SK-N-SH (cell line): ENCODE measurements at regions not wholly inside any gene's neighbourhood (a gene's known extent, or its start where the extent isn't known, plus 50 kb on each side); places are given as distances from the start of the nearest gene placed in this dataset.
A peak's percentile ranks its signal among the peaks of the same experiment; 100 is the strongest.

Experiments used
- CTCF ChIA-PET: fragments of 300-600, 350-600 bp; formaldehyde crosslinking; extraction: SDS; loops from one replicate; lab custom pipeline; 2021; lab: Yijun Ruan, JAX
- POLR2A ChIA-PET: fragments of 350-600 bp; sonication (Branson Sonifier 250); formaldehyde crosslinking; extraction: SDS; loops from one replicate; lab custom pipeline; 2020; ENCODE audit warnings: antibody characterized with exemption, inconsistent platforms; lab: Yijun Ruan, JAX
- DNase-seq: peaks from one replicate; pipeline ENCODE4 v3.0.0; 2012
- H2AFZ ChIP-seq: fragments of 200-600 bp; sonication (generic); 2 replicates; pipeline ENCODE4 v1.8.1; 2016; ENCODE audit warnings: antibody characterized with exemption, mild to moderate bottlenecking, low read depth
- H3F3A ChIP-seq: fragments of 200-600 bp; sonication (generic); replicated peaks from 2 replicates; pipeline ENCODE3; 2016; ENCODE audit warnings: antibody characterized with exemption, mild to moderate bottlenecking; ENCODE audit not compliant: insufficient read depth
- H3K27ac ChIP-seq, 2 experiments: fragments of 200-500 bp in 1 of 2; fragments of 200-600 bp in 1 of 2; sonication (Bioruptor generic) in 1 of 2; sonication (generic), shearing (Covaris generic) in 1 of 2; 2 replicates each; pipeline versions ENCODE4 v1.5.1 to v1.6.1; 2014 to 2016; ENCODE audit warnings: low read depth in 2 of 2, inconsistent platforms in 1 of 2, low read length in 1 of 2, mild to moderate bottlenecking in 1 of 2, mixed read lengths in 1 of 2
- H3K27me3 ChIP-seq: fragments of 200-600 bp; sonication (generic), shearing (Covaris generic); 2 replicates; pipeline ENCODE4 v1.6.1; 2016; ENCODE audit warnings: mixed run types; ENCODE audit not compliant: insufficient read depth
- H3K36me3 ChIP-seq, 2 experiments: fragments of 200-500 bp in 1 of 2; fragments of 200-600 bp in 1 of 2; sonication (Bioruptor generic) in 1 of 2; sonication (generic) in 1 of 2; replicated peaks in 1 of 2; 2 replicates each; pipeline versions ENCODE3 to v1.5.1; 2014 to 2016; ENCODE audit warnings: low read length in 1 of 2, mild to moderate bottlenecking in 1 of 2; ENCODE audit not compliant: insufficient read depth in 2 of 2, control insufficient read depth in 1 of 2
- H3K4me1 ChIP-seq, 2 experiments: fragments of 200-500 bp in 1 of 2; fragments of 200-600 bp in 1 of 2; sonication (Bioruptor generic) in 1 of 2; sonication (generic), shearing (Covaris generic) in 1 of 2; 2 replicates each; pipeline versions ENCODE4 v1.5.1 to v1.6.1; 2014 to 2016; ENCODE audit warnings: low read depth in 1 of 2, low read length in 1 of 2, mixed run types in 1 of 2; ENCODE audit not compliant: insufficient read depth in 2 of 2, control insufficient read depth in 1 of 2
- H3K4me2 ChIP-seq: fragments of 200-600 bp; sonication (generic), shearing (Covaris generic); 2 replicates; pipeline ENCODE4 v1.6.1; 2017; ENCODE audit warnings: mixed run types
- H3K4me3 ChIP-seq, 2 experiments: fragments of 200-500 bp in 1 of 2; fragments of 200-600 bp in 1 of 2; sonication (Bioruptor generic) in 1 of 2; sonication (generic), shearing (Covaris generic) in 1 of 2; 2 replicates each; pipeline versions ENCODE4 v1.5.1 to v1.8.1; 2014 to 2016; ENCODE audit warnings: low read depth in 2 of 2, inconsistent platforms in 1 of 2, low read length in 1 of 2, mild to moderate bottlenecking in 1 of 2, mixed read lengths in 1 of 2, moderate library complexity in 1 of 2
- H3K79me2 ChIP-seq: fragments of 200-600 bp; sonication (generic); 2 replicates; pipeline ENCODE4 v1.8.1; 2017; ENCODE audit warnings: mild to moderate bottlenecking; ENCODE audit not compliant: insufficient read depth
- H3K9ac ChIP-seq: fragments of 200-600 bp; sonication (generic); 2 replicates; pipeline ENCODE4 v1.6.1; 2017; ENCODE audit warnings: mixed run types
- H3K9me2 ChIP-seq: fragments of 200-600 bp; sonication (generic); 2 replicates; pipeline ENCODE4 v1.6.1; 2017; ENCODE audit warnings: mixed run types
- H3K9me3 ChIP-seq: fragments of 200-600 bp; sonication (generic); 2 replicates; pipeline ENCODE4 v1.6.1; 2017; ENCODE audit warnings: mixed run types, mild to moderate bottlenecking, moderate library complexity
- H4K20me1 ChIP-seq: fragments of 200-600 bp; sonication (generic); 2 replicates; pipeline ENCODE4 v1.6.1; 2017; ENCODE audit warnings: mild to moderate bottlenecking, mixed run types; ENCODE audit not compliant: insufficient read depth
- CHD2 ChIP-seq: fragments of 150-350 bp; IDR thresholded peaks from 2 replicates; pipeline ENCODE4 v1.6.1; 2018; ENCODE audit warnings: low read length; ENCODE audit not compliant: partially characterized antibody
- CTCF ChIP-seq: fragments of 200-600 bp; sonication (generic); IDR thresholded peaks from 2 replicates; pipeline ENCODE4 v1.6.1; 2017; ENCODE audit warnings: antibody characterized with exemption, mild to moderate bottlenecking, moderate library complexity
- FOXJ3 ChIP-seq: sonication (generic); formaldehyde crosslinking; IDR thresholded peaks from 2 replicates; pipeline ENCODE4 v1.5.1; 2020; ENCODE audit warnings: mild to moderate bottlenecking, missing genetic modification reagents
- FOXM1 ChIP-seq: IDR thresholded peaks from 2 replicates; pipeline ENCODE4 v1.4.0; 2012; ENCODE audit warnings: low read depth, mild to moderate bottlenecking
- GABPA ChIP-seq: IDR thresholded peaks from 2 replicates; pipeline ENCODE4 v1.4.0; 2012; ENCODE audit warnings: low read depth, mild to moderate bottlenecking
- IRF3 ChIP-seq: fragments of 150-350 bp; IDR thresholded peaks from 2 replicates; pipeline ENCODE4 v1.6.1; 2016; ENCODE audit warnings: mild to moderate bottlenecking, low read depth, low read length
- PBX3 ChIP-seq: IDR thresholded peaks from 2 replicates; pipeline ENCODE4; 2012
- POLR2AphosphoS5 ChIP-seq: IDR thresholded peaks from 2 replicates; pipeline ENCODE4 v1.6.1; 2012; ENCODE audit warnings: low read depth, low read length
- RCOR1 ChIP-seq: fragments of 150-350 bp; IDR thresholded peaks from 2 replicates; pipeline ENCODE4 v1.6.1; 2017; ENCODE audit warnings: antibody characterized with exemption, low read length
- REST ChIP-seq: IDR thresholded peaks from 2 replicates; pipeline ENCODE4 v1.6.1; 2012; ENCODE audit warnings: mild to moderate bottlenecking, low read depth, low read length, moderate library complexity
- TAF1 ChIP-seq: IDR thresholded peaks from 2 replicates; pipeline ENCODE4 v1.6.1; 2012; ENCODE audit warnings: low read depth, mild to moderate bottlenecking, low read length, moderate library complexity, borderline replicate concordance
- TCF12 ChIP-seq: IDR thresholded peaks from 2 replicates; pipeline ENCODE4 v1.4.0; 2012
- TEAD4 ChIP-seq: IDR thresholded peaks from 2 replicates; pipeline ENCODE4 v1.4.0; 2012; ENCODE audit warnings: mild to moderate bottlenecking, borderline replicate concordance; ENCODE audit not compliant: insufficient read depth
- USF2 ChIP-seq: fragments of 150-350 bp; IDR thresholded peaks from 2 replicates; pipeline ENCODE4 v1.6.1; 2017; ENCODE audit warnings: antibody characterized with exemption, low read length, low read depth, borderline replicate concordance
- YY1 ChIP-seq: IDR thresholded peaks from 2 replicates; pipeline ENCODE4 v1.4.0; 2012; ENCODE audit warnings: low read depth, mild to moderate bottlenecking
- WGBS: methylation state at CpG from one replicate; pipeline ENCODE4 v1.1.6; 2017; ENCODE audit warnings: low lambda C conversion rate; 5-methylcytosine and 5-hydroxymethylcytosine counted together

- no peaks in the 10 kb centered on the region for H3K79me2 ChIP-seq
- no peak overlapping the region for H3K4me2 ChIP-seq
- H3K9me2 ChIP-seq, result no peaks in the 10 kb centered on the region
- no peak for DNase-seq
- no peak overlapping the region for H3K4me3 ChIP-seq
- ChIA-PET CTCF (no interaction called here), POLR2A (no interaction called here)
- TF ChIP-seq FOXJ3 (CRISPR knock-in tag), result no peak
- TF ChIP-seq CTCF, result no peak
- no peak for TF ChIP-seq CHD2
- no peak for TF ChIP-seq RCOR1
- TF ChIP-seq TEAD4, result no peak
- TF ChIP-seq TCF12, result no peak
- TF ChIP-seq YY1, result no peak
- H3K27me3 ChIP-seq, result no peaks in the 10 kb centered on the region
- WGBS, result 31% methylated on average over 1 of the region's 1 CpG
- no peaks in the 10 kb centered on the region for H4K20me1 ChIP-seq
- H3K27ac ChIP-seq, result no peak overlapping the region
- H3K9ac ChIP-seq, result no peak overlapping the region
- H3K9me3 ChIP-seq, result no peaks in the 10 kb centered on the region
- no peaks in the 10 kb centered on the region; a peak in 1 of 4 replicates for H3K4me1 ChIP-seq
- H3K36me3 ChIP-seq, result no peaks in the 10 kb centered on the region
- no peaks in the 10 kb centered on the region for H3F3A ChIP-seq
- H2AFZ ChIP-seq, result no peak overlapping the region
Measured at GRCh38 chr1:193634876-193635275, 448.5 kb upstream of the B3GALT2 start.

- Histone ChIP-seq H3K27me3 (no peaks in the 10 kb centered on the region), H2AFZ (peak overlapping the region; percentile 17; the same call in 1 of the 2 replicates), H3K4me3 (no peak overlapping the region), H3K4me1 (no peaks in the 10 kb centered on the region; a peak in 1 of 4 replicates), H3K36me3 (no peaks in the 10 kb centered on the region), H3F3A (no peaks in the 10 kb centered on the region), H3K27ac (no peak overlapping the region), H3K9ac (no peak overlapping the region), H3K9me3 (no peaks in the 10 kb centered on the region), H4K20me1 (no peaks in the 10 kb centered on the region), H3K9me2 (no peaks in the 10 kb centered on the region), H3K4me2 (no peak overlapping the region), H3K79me2 (no peaks in the 10 kb centered on the region)
- WGBS, result 55% methylated on average over 2 of the region's 2 CpGs
- ChIA-PET CTCF (no interaction called here), POLR2A (no interaction called here)
- no peak for TF ChIP-seq PBX3
- TF ChIP-seq POLR2AphosphoS5, result no peak
- TF ChIP-seq TCF12, result no peak
- no peak for TF ChIP-seq FOXJ3 (CRISPR knock-in tag)
- no peak for TF ChIP-seq USF2
- no peak for TF ChIP-seq IRF3
- TF ChIP-seq FOXM1, result no peak
- no peak for TF ChIP-seq TAF1
- no peak for TF ChIP-seq GABPA
- TF ChIP-seq YY1, result no peak
- no peak for TF ChIP-seq REST
- no peak for TF ChIP-seq TEAD4
- no peak for DNase-seq
Measured at GRCh38 chr1:193634470-193634869, 448.1 kb upstream of the B3GALT2 start.
